ENCODE measurements at regions not wholly inside any gene's neighbourhood (a gene's known extent, or its start where the extent isn't known, plus 50 kb on each side); places are given as distances from the start of the nearest gene placed in this dataset.

- peak overlapping the region; percentile 40 for H3K4me3 ChIP-seq (ENCODE audit: low read depth, low read length)
- no peak for DNase-seq (ENCODE audit: low read depth)
- no peak for TF ChIP-seq CTCF (IDR thresholded peaks at IDR 0.05; ENCODE audit: insufficient read depth, low read depth, low read length, missing control alignments)
These were observed 124.5 kb upstream of the DPYD start for GRCh38 chr1:98045211-98045766.

- DNase-seq (ENCODE audit: low read depth), result no peak
- TF ChIP-seq CTCF (IDR thresholded peaks at IDR 0.05; ENCODE audit: insufficient read depth, low read depth, low read length, missing control alignments), result no peak
- peak overlapping the region; percentile 40; the same call in 1 of the 2 replicates for H3K4me3 ChIP-seq (ENCODE audit: low read depth, low read length)
These were observed 123.9 kb upstream of the DPYD start for GRCh38 chr1:98044766-98045165.

- H3K4me3 ChIP-seq (ENCODE audit: low read depth, low read length), result no peak overlapping the region
- TF ChIP-seq CTCF (IDR thresholded peaks at IDR 0.05; ENCODE audit: insufficient read depth, low read depth, low read length, missing control alignments), result no peak
- DNase-seq (ENCODE audit: low read depth), result no peak
These were observed 123.3 kb upstream of the DPYD start for GRCh38 chr1:98044071-98044697.

- TF ChIP-seq CTCF (IDR thresholded peaks at IDR 0.05; ENCODE audit: insufficient read depth, low read depth, low read length, missing control alignments), result no peak
- no peak overlapping the region for H3K4me3 ChIP-seq (ENCODE audit: low read depth, low read length)
- DNase-seq (ENCODE audit: low read depth), result no peak
These were observed 114.8 kb upstream of the DPYD start for GRCh38 chr1:98035602-98036002.

- TF ChIP-seq CTCF (IDR thresholded peaks at IDR 0.05; ENCODE audit: insufficient read depth, low read depth, low read length, missing control alignments), result no peak
- DNase-seq (ENCODE audit: low read depth), result no peak
- no peak overlapping the region for H3K4me3 ChIP-seq (ENCODE audit: low read depth, low read length)
These were observed 113.7 kb upstream of the DPYD start for GRCh38 chr1:98034505-98034904.

GRCh38 chr1:98032958-98033357, 112.1 kb upstream of the DPYD start:
- no peak overlapping the region for H3K4me3 ChIP-seq (ENCODE audit: low read depth, low read length)
- DNase-seq (ENCODE audit: low read depth), result no peak
- no peak for TF ChIP-seq CTCF (IDR thresholded peaks at IDR 0.05; ENCODE audit: insufficient read depth, low read depth, low read length, missing control alignments)

GRCh38 chr1:98030976-98031375, 110.1 kb upstream of the DPYD start:
- no peak overlapping the region for H3K4me3 ChIP-seq (ENCODE audit: low read depth, low read length)
- no peak for TF ChIP-seq CTCF (IDR thresholded peaks at IDR 0.05; ENCODE audit: insufficient read depth, low read depth, low read length, missing control alignments)

More at GRCh38 chr1:98030976-98031375, 110.1 kb upstream of the DPYD start:
- DNase-seq (ENCODE audit: low read depth), result no peak

Data from GM12865 (cell line).